HuH-7.5 (cell line): ENCODE measurements at regions not wholly inside any gene's neighbourhood (a gene's known extent, or its start where the extent isn't known, plus 50 kb on each side); places are given as distances from the start of the nearest gene placed in this dataset.

Experiments
- DNase-seq: peaks from one replicate; pipeline ENCODE4 v3.0.0; 2011; ENCODE audit warnings: low spot score

- DNase-seq, result no peak
Observed at GRCh38 chr16:35733971-35734702, 2274.7 kb downstream of the TP53TG3F start.

- DNase-seq, result no peak
Observed at GRCh38 chr16:35734728-35735402, 2275.5 kb downstream of the TP53TG3F start.

- DNase-seq, result no peak
Observed at GRCh38 chr16:35735403-35736251, 2276.2 kb downstream of the TP53TG3F start.

- no peak for DNase-seq
Observed at GRCh38 chr16:35736546-35736945, 2277.1 kb downstream of the TP53TG3F start.

GRCh38 chr16:35737076-35737475 lies 2277.7 kb downstream of the TP53TG3F start:
- DNase-seq, result no peak

GRCh38 chr16:35741546-35741945 lies 2282.1 kb downstream of the TP53TG3F start:
- no peak for DNase-seq

GRCh38 chr16:35743101-35743692 lies 2283.8 kb downstream of the TP53TG3F start:
- no peak for DNase-seq

GRCh38 chr16:35744084-35744483 lies 2284.7 kb downstream of the TP53TG3F start:
- no peak for DNase-seq

GRCh38 chr16:35744726-35745125 lies 2285.3 kb downstream of the TP53TG3F start:
- no peak for DNase-seq

GRCh38 chr16:35745191-35745590 lies 2285.8 kb downstream of the TP53TG3F start:
- no peak for DNase-seq

- no peak for DNase-seq
Observed at GRCh38 chr16:35745821-35746248, 2286.4 kb downstream of the TP53TG3F start.

GRCh38 chr16:35746281-35746962 lies 2287.0 kb downstream of the TP53TG3F start:
- no peak for DNase-seq

- no peak for DNase-seq
Observed at GRCh38 chr16:35746963-35747657, 2287.7 kb downstream of the TP53TG3F start.

- DNase-seq, result no peak
Observed at GRCh38 chr16:35747658-35748455, 2288.4 kb downstream of the TP53TG3F start.

GRCh38 chr16:35748621-35749252 lies 2289.3 kb downstream of the TP53TG3F start:
- no peak for DNase-seq

GRCh38 chr16:35749253-35750141 lies 2290.1 kb downstream of the TP53TG3F start:
- DNase-seq, result no peak

GRCh38 chr16:35750157-35750689 lies 2290.8 kb downstream of the TP53TG3F start:
- DNase-seq, result no peak

GRCh38 chr16:35750701-35751104 lies 2291.3 kb downstream of the TP53TG3F start:
- DNase-seq, result no peak
